ENCODE measurements at regions not wholly inside any gene's neighbourhood (a gene's known extent, or its start where the extent isn't known, plus 50 kb on each side); places are given as distances from the start of the nearest gene placed in this dataset.

DNA sequence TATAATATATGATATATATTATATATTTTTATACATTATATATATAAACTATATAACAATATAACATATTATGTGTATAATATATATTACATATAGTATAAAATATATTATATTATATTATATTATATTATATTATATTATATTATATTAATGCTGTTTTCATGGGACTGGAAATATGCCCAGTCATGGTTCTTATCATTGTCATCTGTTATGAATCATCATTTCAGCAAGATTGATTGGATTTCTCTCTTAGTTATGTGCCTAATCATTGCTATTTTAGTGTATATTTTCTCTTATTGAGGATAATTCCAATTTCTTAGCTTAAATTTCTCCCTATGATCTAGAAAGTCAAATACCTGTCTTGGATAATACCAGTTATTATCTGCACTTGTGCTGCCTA is 617.8 kb downstream of the TRIB2 start:
- Histone ChIP-seq H4K91ac (ENCODE audit: low read depth, low read length, poor library complexity) (no peak overlapping the region), H3K18ac (ENCODE audit: low read length) (no peak overlapping the region), H3K9me3 (replicated peaks in 1 of 2; ENCODE audit: control insufficient read depth in 2 of 2, insufficient read depth in 1 of 2, low read depth in 1 of 2, low read length in 2 of 2) (no peaks in the 10 kb centered on the region), H2BK5ac (ENCODE audit: low read length) (no peak overlapping the region), H2AFZ (ENCODE audit: low read length) (no peak overlapping the region), H3K23ac (ENCODE audit: low read depth, low read length, poor library complexity) (no peak overlapping the region), H3K9ac (ENCODE audit: low read depth, low read length, poor library complexity) (no peak overlapping the region), H3K4ac (ENCODE audit: low read length) (no peak overlapping the region), H3K79me1 (ENCODE audit: low read depth, low read length) (no peaks in the 10 kb centered on the region), H2BK12ac (ENCODE audit: low read length) (no peak overlapping the region), H4K8ac (ENCODE audit: low read depth, low read length) (no peak overlapping the region), H2AK5ac (ENCODE audit: low read depth, low read length) (no peak overlapping the region), H3K36me3 (replicated peaks in 1 of 2; ENCODE audit: control insufficient read depth in 2 of 2, insufficient read depth in 2 of 2, low read length in 2 of 2) (no peaks in the 10 kb centered on the region), H3K27ac (replicated peaks; ENCODE audit: low read length) (no peak overlapping the region), H3K4me1 (ENCODE audit: control insufficient read depth in 2 of 2, insufficient read depth in 1 of 2, low read depth in 1 of 2, low read length in 2 of 2) (no peaks in the 10 kb centered on the region), H2BK120ac (ENCODE audit: low read depth, low read length) (no peak overlapping the region), H3K4me3 (ENCODE audit: low read length in 2 of 2) (no peak overlapping the region), H3K14ac (ENCODE audit: low read length) (no peak overlapping the region), H3K27me3 (ENCODE audit: control insufficient read depth in 3 of 3, insufficient read depth in 3 of 3, low read depth in 1 of 3, low read length in 3 of 3) (no peaks in the 10 kb centered on the region), H3K4me2 (ENCODE audit: insufficient read depth, low read length, poor library complexity, severe bottlenecking) (no peak overlapping the region), H2BK15ac (ENCODE audit: low read length) (no peak overlapping the region)
- DNase-seq (ENCODE audit: low spot score): no peak

DNA sequence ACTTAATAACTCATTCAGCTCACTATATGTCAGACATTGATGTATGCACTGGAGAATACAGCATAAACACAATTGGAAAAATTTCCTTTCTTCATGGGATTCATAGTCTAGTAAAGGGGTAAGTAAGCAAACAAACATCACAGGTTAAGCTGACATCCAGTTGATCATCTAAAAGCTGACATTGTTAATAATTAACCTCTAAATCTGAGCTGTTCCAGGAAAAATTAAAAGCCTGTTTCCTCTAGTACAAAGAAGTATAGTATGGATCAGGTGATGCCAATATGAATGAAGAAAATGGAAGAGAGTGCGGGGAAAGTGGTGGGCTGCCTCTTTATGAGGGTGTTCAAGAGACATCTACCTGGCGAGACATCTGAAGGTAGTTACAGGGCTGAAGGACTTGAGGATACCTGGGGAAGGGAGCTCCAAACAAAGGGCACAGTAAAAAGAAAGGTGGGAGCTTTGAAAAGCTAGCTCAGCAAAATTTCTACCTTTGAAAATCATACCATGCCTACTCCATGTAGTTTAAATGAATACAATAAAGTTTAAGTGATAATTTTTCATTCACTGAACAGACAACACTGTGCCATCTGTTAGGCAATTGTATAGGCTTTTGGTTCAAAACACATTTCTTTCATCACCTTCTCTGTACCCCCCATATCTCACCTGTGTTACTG is 619.3 kb downstream of the TRIB2 start:
- H3K36me3 ChIP-seq (replicated peaks in 1 of 2; ENCODE audit: control insufficient read depth in 2 of 2, insufficient read depth in 2 of 2, low read length in 2 of 2): no peaks in the 10 kb centered on the region
- H3K23ac ChIP-seq (ENCODE audit: low read depth, low read length, poor library complexity): no peak overlapping the region
- no peak overlapping the region for H3K9ac ChIP-seq (ENCODE audit: low read depth, low read length, poor library complexity)
- H3K4me1 ChIP-seq (ENCODE audit: control insufficient read depth in 2 of 2, insufficient read depth in 1 of 2, low read depth in 1 of 2, low read length in 2 of 2): no peaks in the 10 kb centered on the region
- H4K8ac ChIP-seq (ENCODE audit: low read depth, low read length): no peak overlapping the region
- no peak overlapping the region for H2AFZ ChIP-seq (ENCODE audit: low read length)
- DNase-seq (ENCODE audit: low spot score): no peak
- H3K9me3 ChIP-seq (replicated peaks in 1 of 2; ENCODE audit: control insufficient read depth in 2 of 2, insufficient read depth in 1 of 2, low read depth in 1 of 2, low read length in 2 of 2): no peaks in the 10 kb centered on the region
- H3K4me2 ChIP-seq (ENCODE audit: insufficient read depth, low read length, poor library complexity, severe bottlenecking): no peak overlapping the region
- no peaks in the 10 kb centered on the region for H3K27me3 ChIP-seq (ENCODE audit: control insufficient read depth in 3 of 3, insufficient read depth in 3 of 3, low read depth in 1 of 3, low read length in 3 of 3)
- no peak overlapping the region for H3K4ac ChIP-seq (ENCODE audit: low read length)
- H3K27ac ChIP-seq (replicated peaks; ENCODE audit: low read length): no peak overlapping the region
- no peak overlapping the region for H4K91ac ChIP-seq (ENCODE audit: low read depth, low read length, poor library complexity)
- H3K18ac ChIP-seq (ENCODE audit: low read length): no peak overlapping the region
- no peak overlapping the region for H2BK12ac ChIP-seq (ENCODE audit: low read length)
- H2BK120ac ChIP-seq (ENCODE audit: low read depth, low read length): no peak overlapping the region
- H3K4me3 ChIP-seq (ENCODE audit: low read length in 2 of 2): no peak overlapping the region
- no peaks in the 10 kb centered on the region for H3K79me1 ChIP-seq (ENCODE audit: low read depth, low read length)
- no peak overlapping the region for H2BK15ac ChIP-seq (ENCODE audit: low read length)
- no peak overlapping the region for H2AK5ac ChIP-seq (ENCODE audit: low read depth, low read length)
- WGBS, 2 donors (ENCODE audit: extremely low coverage in 2 of 2, insufficient read length in 2 of 2, insufficient replicate concordance in 1 of 2): no CpG with 5 or more reads among the region's 2 CpGs
- no peak overlapping the region for H2BK5ac ChIP-seq (ENCODE audit: low read length)
- H3K14ac ChIP-seq (ENCODE audit: low read length): no peak overlapping the region

GRCh38 chr2:13351068-13351467 is 634.3 kb downstream of the TRIB2 start:
- H3K4me3 ChIP-seq (ENCODE audit: low read length in 2 of 2): no peak overlapping the region

DNA sequence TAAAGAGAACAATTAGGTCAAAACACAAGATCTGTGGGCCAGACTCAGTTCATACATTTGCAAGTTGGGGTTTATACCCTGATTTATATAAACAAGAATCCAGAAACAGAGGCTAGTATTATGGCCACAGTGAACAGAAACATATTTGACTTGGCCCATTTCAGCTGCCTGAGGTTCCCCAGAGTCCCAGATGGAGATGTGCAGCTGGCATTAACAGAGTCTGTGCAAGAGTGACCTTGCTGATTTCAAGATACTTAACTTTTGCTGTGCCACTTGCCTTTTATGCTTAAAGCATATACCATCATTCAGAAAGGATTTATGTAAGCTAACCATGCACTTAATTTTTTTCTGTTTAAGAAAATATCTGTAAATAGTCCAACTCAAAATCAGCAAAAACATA is 636.3 kb downstream of the TRIB2 start:
- no peaks in the 10 kb centered on the region for H3K27me3 ChIP-seq (ENCODE audit: control insufficient read depth in 3 of 3, insufficient read depth in 3 of 3, low read depth in 1 of 3, low read length in 3 of 3)

More at GRCh38 chr2:13351068-13351467, 634.3 kb downstream of the TRIB2 start:
- Histone ChIP-seq H3K18ac (ENCODE audit: low read length) (no peak overlapping the region), H3K27ac (replicated peaks; ENCODE audit: low read length) (no peak overlapping the region), H3K4me2 (ENCODE audit: insufficient read depth, low read length, poor library complexity, severe bottlenecking) (no peak overlapping the region), H2BK12ac (ENCODE audit: low read length) (no peak overlapping the region), H3K9ac (ENCODE audit: low read depth, low read length, poor library complexity) (no peak overlapping the region), H3K79me1 (ENCODE audit: low read depth, low read length) (no peaks in the 10 kb centered on the region), H3K4me1 (ENCODE audit: control insufficient read depth in 2 of 2, insufficient read depth in 1 of 2, low read depth in 1 of 2, low read length in 2 of 2) (no peaks in the 10 kb centered on the region), H4K8ac (ENCODE audit: low read depth, low read length) (no peak overlapping the region), H3K27me3 (ENCODE audit: control insufficient read depth in 3 of 3, insufficient read depth in 3 of 3, low read depth in 1 of 3, low read length in 3 of 3) (no peaks in the 10 kb centered on the region), H2AFZ (ENCODE audit: low read length) (no peak overlapping the region), H2BK120ac (ENCODE audit: low read depth, low read length) (no peak overlapping the region), H2BK15ac (ENCODE audit: low read length) (no peak overlapping the region), H3K9me3 (replicated peaks in 1 of 2; ENCODE audit: control insufficient read depth in 2 of 2, insufficient read depth in 1 of 2, low read depth in 1 of 2, low read length in 2 of 2) (no peaks in the 10 kb centered on the region), H3K4ac (ENCODE audit: low read length) (no peak overlapping the region), H3K23ac (ENCODE audit: low read depth, low read length, poor library complexity) (no peak overlapping the region), H2BK5ac (ENCODE audit: low read length) (no peak overlapping the region), H4K91ac (ENCODE audit: low read depth, low read length, poor library complexity) (no peak overlapping the region), H3K14ac (ENCODE audit: low read length) (no peak overlapping the region), H3K36me3 (replicated peaks in 1 of 2; ENCODE audit: control insufficient read depth in 2 of 2, insufficient read depth in 2 of 2, low read length in 2 of 2) (no peaks in the 10 kb centered on the region), H2AK5ac (ENCODE audit: low read depth, low read length) (no peak overlapping the region)
- WGBS, 2 donors (ENCODE audit: extremely low coverage in 2 of 2, insufficient read length in 2 of 2, insufficient replicate concordance in 1 of 2): no CpG with 5 or more reads among the region's 2 CpGs
- DNase-seq (ENCODE audit: low spot score): no peak

More for the DNA sequence above, 636.3 kb downstream of the TRIB2 start:
- Histone ChIP-seq H3K4me2 (ENCODE audit: insufficient read depth, low read length, poor library complexity, severe bottlenecking) (no peak overlapping the region), H3K79me1 (ENCODE audit: low read depth, low read length) (no peaks in the 10 kb centered on the region), H2BK12ac (ENCODE audit: low read length) (no peak overlapping the region), H3K27ac (replicated peaks; ENCODE audit: low read length) (no peak overlapping the region), H3K4me1 (ENCODE audit: control insufficient read depth in 2 of 2, insufficient read depth in 1 of 2, low read depth in 1 of 2, low read length in 2 of 2) (no peaks in the 10 kb centered on the region), H2BK120ac (ENCODE audit: low read depth, low read length) (no peak overlapping the region), H3K9me3 (replicated peaks in 1 of 2; ENCODE audit: control insufficient read depth in 2 of 2, insufficient read depth in 1 of 2, low read depth in 1 of 2, low read length in 2 of 2) (no peaks in the 10 kb centered on the region), H4K91ac (ENCODE audit: low read depth, low read length, poor library complexity) (no peak overlapping the region), H3K4me3 (ENCODE audit: low read length in 2 of 2) (no peak overlapping the region), H3K4ac (ENCODE audit: low read length) (no peak overlapping the region), H3K23ac (ENCODE audit: low read depth, low read length, poor library complexity) (no peak overlapping the region), H3K18ac (ENCODE audit: low read length) (no peak overlapping the region), H2BK15ac (ENCODE audit: low read length) (no peak overlapping the region), H2BK5ac (ENCODE audit: low read length) (no peak overlapping the region), H2AK5ac (ENCODE audit: low read depth, low read length) (no peak overlapping the region), H3K14ac (ENCODE audit: low read length) (no peak overlapping the region), H4K8ac (ENCODE audit: low read depth, low read length) (no peak overlapping the region), H3K9ac (ENCODE audit: low read depth, low read length, poor library complexity) (no peak overlapping the region), H2AFZ (ENCODE audit: low read length) (no peak overlapping the region), H3K36me3 (replicated peaks in 1 of 2; ENCODE audit: control insufficient read depth in 2 of 2, insufficient read depth in 2 of 2, low read length in 2 of 2) (no peaks in the 10 kb centered on the region)
- no peak for DNase-seq (ENCODE audit: low spot score)

Data from neuronal stem cell (in vitro differentiated cells).